Choroid plexus epithelial cell (primary cell): ENCODE measurements at regions not wholly inside any gene's neighbourhood (a gene's known extent, or its start where the extent isn't known, plus 50 kb on each side); places are given as distances from the start of the nearest gene placed in this dataset.
"Not testable (repeated sequence)": the region's sequence is repeated elsewhere in the genome, so short reads cannot be mapped to it uniquely, and the experiment has no call there.

ENCODE experiments used
- DNase-seq: peaks from one replicate; pipeline ENCODE4 v3.0.0-alpha.2; 2010; ENCODE audit warnings: low read depth
- H3K4me3 ChIP-seq: 2 replicates; pipeline ENCODE4 v1.5.1; 2011; ENCODE audit warnings: low read depth, mild to moderate bottlenecking, control low read depth, low read length, moderate library complexity
- CTCF ChIP-seq: conservative IDR thresholded peaks from 2 replicates; pipeline ENCODE4 v1.5.1; 2011; ENCODE audit warnings: low read depth, mild to moderate bottlenecking, control low read depth, inconsistent platforms, low read length, moderate library complexity

DNA sequence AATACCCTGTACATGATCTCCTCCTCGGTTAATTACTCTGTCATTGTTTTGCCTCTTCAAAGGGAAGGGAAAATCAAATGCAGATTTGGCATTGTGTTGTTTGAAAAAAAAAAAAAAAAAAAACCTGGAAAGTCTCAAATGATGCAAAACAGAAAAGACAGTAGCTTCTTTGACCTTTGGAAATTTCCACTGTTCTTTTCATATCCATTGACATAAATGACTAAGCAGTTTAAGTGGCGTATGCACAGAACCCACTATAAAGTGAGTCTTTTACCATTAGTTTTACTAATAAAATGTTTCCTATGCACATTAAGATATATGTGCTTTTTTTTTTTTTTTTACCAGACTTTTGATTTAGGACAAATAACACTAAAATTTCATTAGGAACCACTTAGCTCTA is 704.3 kb downstream of the TFAP2A start:
- no peak for TF ChIP-seq CTCF
- no peak overlapping the region for H3K4me3 ChIP-seq
- DNase-seq, result no peak

- DNase-seq, result no peak
- H3K4me3 ChIP-seq, result no peak overlapping the region
- TF ChIP-seq CTCF, result no peak
Measured at GRCh38 chr6:9708600-9708999, 706.3 kb downstream of the TFAP2A start.

DNA sequence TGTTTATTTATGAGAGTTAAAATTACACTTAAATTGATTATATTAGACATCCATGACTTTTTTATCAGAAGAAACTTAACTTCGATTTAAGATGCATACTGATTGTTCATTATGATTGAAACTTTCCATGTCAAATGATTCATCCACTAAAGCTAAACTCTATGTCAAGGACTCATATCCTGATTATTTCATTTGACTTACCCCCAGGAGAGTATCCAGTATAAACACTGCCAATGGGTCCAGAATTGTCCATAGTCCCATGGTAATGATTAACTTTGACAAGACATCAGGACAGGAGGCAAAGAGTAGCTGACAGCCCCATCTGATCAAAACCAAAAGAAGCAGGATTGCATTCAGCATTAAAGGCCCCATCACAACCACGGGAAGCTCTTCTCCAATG is 709.9 kb downstream of the TFAP2A start:
- no peak overlapping the region for H3K4me3 ChIP-seq
- no peak for TF ChIP-seq CTCF
- DNase-seq, result no peak

GRCh38 chr6:9702914-9703313 is 712.0 kb downstream of the TFAP2A start:
- DNase-seq, result no peak
- TF ChIP-seq CTCF, result no peak
- no peak overlapping the region for H3K4me3 ChIP-seq

DNA sequence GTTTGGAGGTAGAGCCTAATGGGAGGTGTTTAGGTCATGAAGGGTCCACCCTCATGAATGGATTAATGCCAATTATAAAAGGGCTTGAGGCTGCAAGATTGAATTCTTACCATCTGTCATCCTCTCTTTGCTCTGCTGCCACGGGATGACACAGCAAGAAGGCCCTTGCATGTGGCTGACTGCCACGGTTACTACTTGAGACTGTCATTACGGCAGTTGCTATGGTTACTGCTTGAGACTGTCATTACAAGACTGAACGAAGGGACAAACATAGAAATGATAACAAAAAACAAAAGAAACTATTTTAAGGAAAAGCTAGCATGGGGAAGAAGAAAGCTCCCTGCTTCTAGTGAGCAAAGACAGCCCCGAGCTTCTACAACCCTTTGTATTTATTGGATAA is 715.0 kb downstream of the TFAP2A start:
- no peak for TF ChIP-seq CTCF
- no peak for DNase-seq
- no peak overlapping the region for H3K4me3 ChIP-seq

DNA sequence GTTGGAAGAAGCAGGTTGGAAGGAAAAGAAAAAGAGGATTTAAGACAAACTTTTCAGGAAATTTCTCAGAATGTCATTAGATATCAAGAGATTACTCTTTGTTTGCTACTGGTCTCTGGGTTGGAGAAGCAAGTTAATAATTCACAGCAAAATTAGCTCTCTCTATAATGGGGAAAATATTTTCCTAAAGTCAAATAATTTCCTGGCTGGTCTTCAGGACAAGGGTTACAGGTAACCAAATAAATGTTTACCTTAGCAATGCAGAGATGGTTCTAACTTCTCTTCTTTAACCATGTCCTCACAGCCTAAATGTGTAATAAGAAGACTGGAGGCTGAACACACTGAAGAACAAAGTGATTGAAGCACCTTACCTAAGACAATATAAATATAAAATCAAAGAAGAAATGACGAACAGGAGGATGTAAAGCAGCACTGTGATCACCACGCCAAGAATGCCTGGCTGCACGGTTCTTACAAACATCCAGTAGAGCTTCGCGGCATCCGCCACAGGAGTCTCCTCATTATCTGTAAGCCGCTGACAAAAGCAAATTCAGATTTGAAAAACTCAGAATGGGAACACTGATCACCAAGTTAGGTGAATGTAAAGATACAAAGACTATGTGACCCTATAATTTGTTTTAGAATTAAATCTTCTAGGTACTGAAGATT is 717.5 kb downstream of the TFAP2A start:
- no peak for TF ChIP-seq CTCF
- DNase-seq, result no peak
- H3K4me3 ChIP-seq, result no peak overlapping the region

DNA sequence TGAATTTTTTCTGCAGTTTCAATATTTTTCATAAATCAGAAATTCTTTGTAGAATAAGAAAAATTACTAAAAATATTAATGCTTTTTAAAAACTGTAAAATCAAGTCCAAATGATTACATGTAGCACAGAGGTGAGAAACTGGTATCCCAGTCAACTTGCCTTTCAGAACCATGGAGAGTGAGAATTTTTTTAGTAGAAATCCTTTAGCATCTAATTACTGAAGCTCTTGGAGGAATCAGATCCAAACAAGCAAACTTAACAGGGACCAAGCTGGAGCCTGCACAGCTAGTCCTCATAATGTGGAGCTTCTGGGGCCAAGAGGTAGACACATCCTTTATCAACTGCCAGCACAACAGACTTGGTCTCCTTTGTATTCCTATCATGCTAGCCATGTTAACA is 724.5 kb downstream of the TFAP2A start:
- no peak for TF ChIP-seq CTCF
- H3K4me3 ChIP-seq, result no peak overlapping the region
- DNase-seq, result no peak

GRCh38 chr6:9680727-9681126 is 734.1 kb downstream of the TFAP2A start:
- H3K4me3 ChIP-seq, result not testable (repeated sequence)

More at GRCh38 chr6:9680727-9681126, 734.1 kb downstream of the TFAP2A start:
- not testable (repeated sequence) for DNase-seq
